GM12878 (cell line): ENCODE measurements at regions not wholly inside any gene's neighbourhood (a gene's known extent, or its start where the extent isn't known, plus 50 kb on each side); places are given as distances from the start of the nearest gene placed in this dataset.
"Not testable (repeated sequence)": the region's sequence is repeated elsewhere in the genome, so short reads cannot be mapped to it uniquely, and the experiment has no call there.

ENCODE experiments used
- ATAC-seq: fragments of 200-7000 bp; cut with Tn5 transposase; 3 replicates; pipeline ENCODE4 v1.9.1; 2020; ENCODE audit warnings: mild to moderate bottlenecking, moderate library complexity
- BruUV-seq: library from RNA; stranded (reverse); fragments of 400-500 nt; replicated peaks from 2 replicates; lab custom pipeline; 2021; lab: Mats Ljungman, UMichigan
- CTCF ChIA-PET: fragments of 300-600 bp; sonication (Branson Sonifier 250); formaldehyde crosslinking; extraction: SDS; loops from one replicate; lab custom pipeline; 2021; ENCODE audit warnings: inconsistent platforms; lab: Yijun Ruan, JAX
- POLR2A ChIA-PET: fragments of 350-600 bp; formaldehyde crosslinking; extraction: SDS; loops from one replicate; lab custom pipeline; 2021; ENCODE audit warnings: inconsistent platforms; lab: Charles Lee
- RAD21 ChIA-PET: fragments of 300-600 bp; sonication (Branson Sonifier 250); formaldehyde crosslinking; loops from one replicate; lab custom pipeline; 2023; ENCODE audit warnings: antibody characterized with exemption; ENCODE audit not compliant: unreplicated experiment; lab: Charles Lee
- SMC1A ChIA-PET: fragments of 300-600 bp; sonication (Branson Sonifier 250); formaldehyde crosslinking; loops from one replicate; lab custom pipeline; 2023; ENCODE audit not compliant: unreplicated experiment, uncharacterized antibody; lab: Charles Lee
- DNase-seq: peaks from one replicate; pipeline ENCODE4 v3.0.0-alpha.2; 2011; ENCODE audit warnings: low read depth, low spot score
- FAIRE-seq: peaks from 3 replicates; lab custom pipeline; 2011; peaks lifted over from hg19 to GRCh38; lab: Jason Lieb, UNC
- H2AFZ ChIP-seq: 2 replicates; pipeline ENCODE4 v1.6.0; 2011; ENCODE audit warnings: low read depth, low read length, control low read depth; ENCODE audit not compliant: control insufficient read depth
- H3K27ac ChIP-seq: 2 replicates; pipeline ENCODE4 v1.5.1; 2011; ENCODE audit warnings: control low read depth; ENCODE audit not compliant: control insufficient read depth, insufficient read depth
- H3K27me3 ChIP-seq, 2 experiments: replicated peaks in 1 of 2; 2 replicates each; pipeline versions ENCODE4 v1.6.0 to v1.6.1; 2011; ENCODE audit warnings: low read length in 1 of 2; ENCODE audit not compliant: control insufficient read depth in 2 of 2, insufficient read depth in 2 of 2
- H3K36me3 ChIP-seq, 2 experiments: 2 replicates each; pipeline ENCODE4 v1.5.1; 2011; ENCODE audit warnings: low read length in 1 of 2; ENCODE audit not compliant: control insufficient read depth in 2 of 2, insufficient read depth in 2 of 2
- H3K4me1 ChIP-seq: 2 replicates; pipeline ENCODE4 v1.6.1; 2011; ENCODE audit warnings: mild to moderate bottlenecking, low read length, moderate library complexity, mixed read lengths; ENCODE audit not compliant: control insufficient read depth, insufficient read depth
- H3K4me2 ChIP-seq: 2 replicates; pipeline ENCODE4 v1.6.0; 2011; ENCODE audit warnings: control low read depth; ENCODE audit not compliant: control insufficient read depth, insufficient read depth
- H3K4me3 ChIP-seq: fragments of 200-600 bp; sonication (generic); 2 replicates; pipeline ENCODE4 v1.5.1; 2016
- H3K79me2 ChIP-seq: 2 replicates; pipeline ENCODE4 v1.6.0; 2011; ENCODE audit warnings: low read length; ENCODE audit not compliant: control insufficient read depth, insufficient read depth
- H3K9ac ChIP-seq: 2 replicates; pipeline ENCODE4 v1.8.0; 2011; ENCODE audit warnings: low read length, control low read depth, mixed read lengths; ENCODE audit not compliant: control insufficient read depth, insufficient read depth
- H3K9me3 ChIP-seq: replicated peaks from 3 replicates; pipeline ENCODE4 v1.5.1; 2011; ENCODE audit warnings: mild to moderate bottlenecking, low read length; ENCODE audit not compliant: control insufficient read depth, insufficient read depth
- H4K20me1 ChIP-seq: 2 replicates; pipeline ENCODE4 v1.6.0; 2011; ENCODE audit not compliant: control insufficient read depth, insufficient read depth
- CEBPB ChIP-seq, 2 experiments: fragments of 150-350 bp in 1 of 2; IDR thresholded peaks; 2 replicates each; pipeline ENCODE4 v1.6.1; 2012 to 2014; ENCODE audit warnings: low read depth in 2 of 2, low read length in 2 of 2, borderline replicate concordance in 1 of 2, inconsistent platforms in 1 of 2
- CHD1 ChIP-seq: IDR thresholded peaks from 2 replicates; pipeline ENCODE4 v1.6.1; 2012; ENCODE audit warnings: low read depth, low read length, improper control_type of control experiment
- HCFC1 ChIP-seq: fragments of 150-350 bp; IDR thresholded peaks from 2 replicates; pipeline ENCODE4 v1.6.1; 2014; ENCODE audit warnings: low read length
- JUND ChIP-seq: IDR thresholded peaks from 2 replicates; pipeline ENCODE4 v1.6.1; 2012; ENCODE audit warnings: low read depth, mild to moderate bottlenecking, low read length, improper control_type of control experiment, moderate library complexity
- MXI1 ChIP-seq: fragments of 150-350 bp; IDR thresholded peaks from 2 replicates; pipeline ENCODE4 v1.6.1; 2011; ENCODE audit warnings: low read depth, mild to moderate bottlenecking, inconsistent platforms, low read length, improper control_type of control experiment
- MYB ChIP-seq: fragments of 150-350 bp; IDR thresholded peaks from 2 replicates; pipeline ENCODE4 v1.6.1; 2014; ENCODE audit warnings: mild to moderate bottlenecking, low read depth, low read length, borderline replicate concordance
- SIN3A ChIP-seq: IDR thresholded peaks from 2 replicates; pipeline ENCODE4 v1.6.1; 2012; ENCODE audit warnings: low read depth, low read length, improper control_type of control experiment
- SP1 ChIP-seq: IDR thresholded peaks from one replicate; pipeline ENCODE4 v1.6.1; 2011; ENCODE audit warnings: low read depth, low read length
- SUZ12 ChIP-seq: fragments of 200-600 bp; sonication (generic); IDR thresholded peaks from one replicate; pipeline ENCODE4 v1.6.1; 2018; ENCODE audit warnings: antibody characterized with exemption, mild to moderate bottlenecking; ENCODE audit not compliant: unreplicated experiment
- ZNF622 ChIP-seq: fragments of 450-650 bp; IDR thresholded peaks from 2 replicates; pipeline ENCODE4 v1.6.1; 2017; ENCODE audit warnings: mild to moderate bottlenecking, inconsistent platforms
- WGBS: methylation state at CpG from one replicate; pipeline ENCODE4 v1.1.6; 2016; ENCODE audit warnings: low lambda C conversion rate; ENCODE audit not compliant: insufficient replicate concordance, insufficient coverage; ENCODE audit errors: missing lambda C conversion rate; 5-methylcytosine and 5-hydroxymethylcytosine counted together
- in situ Hi-C: fragments of 300-500 bp; cut with MboI; formaldehyde crosslinking; loops from 9 replicates; pipeline ENCODE4 v1.14.3; 2018; ENCODE audit warnings: mixed read lengths
- intact Hi-C: fragments of 100-400 bp; cut with micrococcal nuclease; formaldehyde crosslinking; loops from one replicate; pipeline ENCODE4 v1.14.2; 2022; ENCODE audit not compliant: unreplicated experiment
- TF ChIP-seq, protein P1 (sequence below): fragments of 450-650 bp; IDR thresholded peaks from 2 replicates; pipeline ENCODE4 v1.6.1; 2016; ENCODE audit warnings: mild to moderate bottlenecking

DNA sequence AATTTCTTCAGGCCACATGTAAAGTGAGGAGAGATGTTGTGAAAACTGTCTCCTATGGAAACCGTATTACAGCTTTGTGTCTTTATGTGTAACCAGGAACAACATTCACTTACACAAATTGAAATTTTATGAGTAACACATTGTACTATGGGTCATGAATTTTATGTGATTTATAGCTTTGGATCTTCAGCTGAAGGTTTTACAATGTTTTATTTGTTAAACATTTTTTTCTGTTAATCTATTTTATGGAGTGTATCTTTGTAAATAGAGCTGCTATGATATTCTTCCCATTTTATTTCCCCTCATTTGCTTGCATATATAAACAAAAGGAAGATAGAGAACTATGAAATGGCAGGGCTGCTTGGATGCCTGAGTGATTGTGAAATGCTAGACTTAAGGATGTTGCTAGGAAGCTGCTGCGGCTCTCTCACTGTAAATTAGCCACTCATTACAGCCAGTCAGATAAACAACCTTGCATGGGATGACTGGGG, 104.5 kb upstream of the PCLO start:
- in situ Hi-C loops = no loop called here

GRCh38 chr7:83263442-83264034, 100.9 kb upstream of the PCLO start:
- intact Hi-C loops, RAD21 ChIA-PET, H3K4me1 ChIP-seq, H2AFZ ChIP-seq, H3K27me3 ChIP-seq, FAIRE-seq, H3K9ac ChIP-seq, DNase-seq, SMC1A ChIA-PET, in situ Hi-C loops, POLR2A ChIA-PET, H3K4me3 ChIP-seq, H3K27ac ChIP-seq, CTCF ChIA-PET, BruUV-seq, H3K4me2 ChIP-seq, H3K79me2 ChIP-seq, H3K36me3 ChIP-seq, ATAC-seq, H3K9me3 ChIP-seq, H4K20me1 ChIP-seq: not testable (repeated sequence)
- 66% methylated on average over 10 of the region's 10 CpGs for WGBS

More for the DNA sequence above, 104.5 kb upstream of the PCLO start:
- TF ChIP-seq HCFC1 = no peak
- no peak for TF ChIP-seq SUZ12
- TF ChIP-seq MXI1 = no peak
- no peak for TF ChIP-seq CEBPB (IDR thresholded peaks at IDR 0.05; ENCODE audit: borderline replicate concordance in 1 of 2, low read depth in 2 of 2, low read length in 2 of 2)
- TF ChIP-seq CHD1 = no peak
- no peak for TF ChIP-seq MYB
- TF ChIP-seq JUND = no peak
- TF ChIP-seq ZNF622 = no peak
- TF ChIP-seq SP1 = no peak
- no peak for TF ChIP-seq SIN3A
- TF ChIP-seq, protein P1, sequence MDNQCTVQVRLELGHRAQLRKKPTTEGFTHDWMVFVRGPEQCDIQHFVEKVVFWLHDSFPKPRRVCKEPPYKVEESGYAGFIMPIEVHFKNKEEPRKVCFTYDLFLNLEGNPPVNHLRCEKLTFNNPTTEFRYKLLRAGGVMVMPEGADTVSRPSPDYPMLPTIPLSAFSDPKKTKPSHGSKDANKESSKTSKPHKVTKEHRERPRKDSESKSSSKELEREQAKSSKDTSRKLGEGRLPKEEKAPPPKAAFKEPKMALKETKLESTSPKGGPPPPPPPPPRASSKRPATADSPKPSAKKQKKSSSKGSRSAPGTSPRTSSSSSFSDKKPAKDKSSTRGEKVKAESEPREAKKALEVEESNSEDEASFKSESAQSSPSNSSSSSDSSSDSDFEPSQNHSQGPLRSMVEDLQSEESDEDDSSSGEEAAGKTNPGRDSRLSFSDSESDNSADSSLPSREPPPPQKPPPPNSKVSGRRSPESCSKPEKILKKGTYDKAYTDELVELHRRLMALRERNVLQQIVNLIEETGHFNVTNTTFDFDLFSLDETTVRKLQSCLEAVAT = no peak
- no peak overlapping the region for H2AFZ ChIP-seq
- intact Hi-C loops = no loop called here
- no TSS peak for BruUV-seq
- no peaks in the 10 kb centered on the region for H3K27me3 ChIP-seq
- H3K9ac ChIP-seq = no peak overlapping the region
- ChIA-PET SMC1A (interaction anchor here (0.9 to 1.0 kb wide), 3 partner anchors 8 to 15 kb away, joined by 3 to 4 read pairs (median 3); no protein-coding TSS in a partner anchor), POLR2A (no interaction called here), RAD21 (interaction anchor here (1.5 kb wide), 1 partner anchor 9 kb away, joined by 3 read pairs; no protein-coding TSS in a partner anchor), CTCF (interaction anchor here (1.3 kb wide), 1 partner anchor 10 kb away, joined by 5 read pairs; no protein-coding TSS in a partner anchor)
- no peak for ATAC-seq
- WGBS = 10% methylated on average over 2 of the region's 2 CpGs
- no peaks in the 10 kb centered on the region for H3K9me3 ChIP-seq
- no peaks in the 10 kb centered on the region for H3K36me3 ChIP-seq
- no peak overlapping the region for H3K27ac ChIP-seq
- no peak for FAIRE-seq
- no peak for DNase-seq
- H3K79me2 ChIP-seq = no peaks in the 10 kb centered on the region
- H3K4me3 ChIP-seq = no peak overlapping the region
- no peaks in the 10 kb centered on the region for H4K20me1 ChIP-seq
- no peaks in the 10 kb centered on the region for H3K4me1 ChIP-seq
- no peak overlapping the region for H3K4me2 ChIP-seq
